ENCODE measurements at regions not wholly inside any gene's neighbourhood (a gene's known extent, or its start where the extent isn't known, plus 50 kb on each side); places are given as distances from the start of the nearest gene placed in this dataset.

DNA sequence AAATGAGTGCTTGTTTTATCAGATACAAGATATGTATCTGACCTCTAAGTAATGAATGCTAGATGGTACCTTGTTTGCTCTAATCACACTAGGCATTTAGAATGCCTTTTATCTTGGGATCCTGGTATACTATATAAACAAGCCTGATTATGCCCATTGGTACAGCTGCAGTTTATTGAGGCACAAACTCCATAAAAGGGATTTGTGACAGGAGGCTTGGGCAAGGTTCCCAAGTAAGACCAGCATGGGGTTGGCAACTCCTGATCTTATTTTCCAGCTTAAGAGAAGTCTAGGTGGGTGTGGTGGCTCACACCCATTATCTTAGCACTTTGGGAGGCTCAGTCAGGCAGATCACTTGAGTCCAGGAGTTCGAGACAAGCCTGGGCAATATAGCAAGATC is 93.9 kb upstream of the DMRT1 start:
- DNase-seq (ENCODE audit: low read depth, low spot score) (no peak), ATAC-seq (no peak), FAIRE-seq (no peak)
- in situ Hi-C loops (cut with MboI) (no loop called here), intact Hi-C loops (cut with micrococcal nuclease; ENCODE audit: unreplicated experiment) (no loop called here)
- ChIA-PET SMC1A (ENCODE audit: uncharacterized antibody, unreplicated experiment) (no interaction called here), POLR2A (no interaction called here), CTCF (no interaction called here), RAD21 (ENCODE audit: unreplicated experiment) (no interaction called here)
- Histone ChIP-seq H3K36me3 (ENCODE audit: control insufficient read depth in 2 of 2, insufficient read depth in 2 of 2, low read length in 1 of 2) (no peaks in the 10 kb centered on the region), H3K4me3 (no peak overlapping the region), H3K27me3 (replicated peaks in 1 of 2; ENCODE audit: control insufficient read depth in 2 of 2, insufficient read depth in 2 of 2, low read length in 1 of 2) (peaks cover 0 to 9% of the 10 kb centered on the region in 2 experiments; a peak in 2 of 4 replicates), H4K20me1 (ENCODE audit: control insufficient read depth, insufficient read depth) (no peaks in the 10 kb centered on the region), H2AFZ (ENCODE audit: control insufficient read depth, low read depth, low read length) (no peak overlapping the region), H3K27ac (ENCODE audit: control insufficient read depth, insufficient read depth) (no peak overlapping the region), H3K9ac (ENCODE audit: control insufficient read depth, insufficient read depth, low read length) (no peak overlapping the region), H3K9me3 (replicated peaks; ENCODE audit: control insufficient read depth, insufficient read depth, low read length) (no peaks in the 10 kb centered on the region), H3K79me2 (ENCODE audit: control insufficient read depth, insufficient read depth, low read length) (no peaks in the 10 kb centered on the region), H3K4me1 (ENCODE audit: control insufficient read depth, insufficient read depth, low read length) (no peaks in the 10 kb centered on the region), H3K4me2 (ENCODE audit: control insufficient read depth, insufficient read depth) (no peak overlapping the region)
- no TSS peak for BruUV-seq (replicated peaks)
- WGBS (ENCODE audit: insufficient coverage, insufficient replicate concordance, low lambda C conversion rate, missing lambda C conversion rate) = 9% methylated on average over 1 of the region's 1 CpG
- TF ChIP-seq MEF2A (IDR thresholded peaks at IDR 0.05; ENCODE audit: insufficient read depth, low read depth, low read length) (no peak), SMARCA5 (IDR thresholded peaks at IDR 0.05) (no peak), HDAC6 (IDR thresholded peaks at IDR 0.05; ENCODE audit: unreplicated experiment) (no peak), KLF5 (IDR thresholded peaks at IDR 0.05; ENCODE audit: partially characterized antibody) (no peak), STAT1 (conservative IDR thresholded peaks at IDR 0.05) (no peak), NFYA (IDR thresholded peaks at IDR 0.05; ENCODE audit: borderline replicate concordance, low read depth, low read length) (no peak), MTA2 (IDR thresholded peaks at IDR 0.05; ENCODE audit: low read depth) (no peak), ASH2L (IDR thresholded peaks at IDR 0.05; ENCODE audit: borderline replicate concordance, low read depth) (no peak), FOS (IDR thresholded peaks at IDR 0.05; ENCODE audit: borderline replicate concordance, extremely low read depth, insufficient read length) (no peak), RAD21 (IDR thresholded peaks at IDR 0.05; ENCODE audit: insufficient read depth, low read depth, low read length) (no peak)

All from GM12878 (cell line).